KMS-11 (cell line): ENCODE measurements at regions not wholly inside any gene's neighbourhood (a gene's known extent, or its start where the extent isn't known, plus 50 kb on each side); places are given as distances from the start of the nearest gene placed in this dataset.

Source experiments
- H2AFZ ChIP-seq: fragments of 200-600 bp; sonication (generic); 2 replicates; pipeline ENCODE4 v1.6.1; 2016; ENCODE audit warnings: antibody characterized with exemption, mixed run types, low read depth
- H3K27ac ChIP-seq: fragments of 200-600 bp; sonication (generic); 2 replicates; pipeline ENCODE4 v1.6.1; 2016; ENCODE audit warnings: mild to moderate bottlenecking, mixed run types
- H3K27me3 ChIP-seq: fragments of 200-600 bp; sonication (generic); 2 replicates; pipeline ENCODE4 v1.6.1; 2017; ENCODE audit warnings: mild to moderate bottlenecking, low read depth, mixed run types, moderate library complexity; ENCODE audit not compliant: insufficient read depth
- H3K36me3 ChIP-seq: fragments of 200-600 bp; sonication (generic); 2 replicates; pipeline ENCODE4 v1.6.1; 2017; ENCODE audit warnings: mild to moderate bottlenecking, mixed run types; ENCODE audit not compliant: insufficient read depth
- H3K4me1 ChIP-seq: fragments of 200-600 bp; sonication (generic); 2 replicates; pipeline ENCODE4 v1.6.1; 2016; ENCODE audit warnings: mild to moderate bottlenecking, low read depth, mixed run types; ENCODE audit not compliant: poor library complexity, severe bottlenecking
- H3K4me2 ChIP-seq: fragments of 200-600 bp; sonication (generic); 2 replicates; pipeline ENCODE4 v1.7.0; 2016; ENCODE audit warnings: mild to moderate bottlenecking, mixed run types
- H3K4me3 ChIP-seq: fragments of 200-600 bp; sonication (generic); IDR thresholded peaks from 2 replicates; pipeline ENCODE4 v1.6.1; 2017; ENCODE audit warnings: low read depth, low read length, mixed read lengths; ENCODE audit not compliant: insufficient read depth
- H3K79me2 ChIP-seq: fragments of 200-600 bp; sonication (generic); 2 replicates; pipeline ENCODE4 v1.6.1; 2016; ENCODE audit warnings: low read depth, mixed run types; ENCODE audit not compliant: insufficient read depth
- H3K9ac ChIP-seq: fragments of 200-600 bp; sonication (generic); 2 replicates; pipeline ENCODE4 v1.6.1; 2016; ENCODE audit warnings: mild to moderate bottlenecking, mixed run types
- H4K20me1 ChIP-seq: fragments of 200-600 bp; sonication (generic); 2 replicates; pipeline ENCODE4 v1.6.1; 2016; ENCODE audit warnings: mild to moderate bottlenecking, mixed run types; ENCODE audit not compliant: insufficient read depth
- CTCF ChIP-seq: fragments of 200-600 bp; sonication (generic); conservative IDR thresholded peaks from 2 replicates; pipeline ENCODE4 v1.6.1; 2017; ENCODE audit warnings: low read depth, mild to moderate bottlenecking, antibody characterized with exemption, low read length, moderate library complexity, mixed read lengths

DNA sequence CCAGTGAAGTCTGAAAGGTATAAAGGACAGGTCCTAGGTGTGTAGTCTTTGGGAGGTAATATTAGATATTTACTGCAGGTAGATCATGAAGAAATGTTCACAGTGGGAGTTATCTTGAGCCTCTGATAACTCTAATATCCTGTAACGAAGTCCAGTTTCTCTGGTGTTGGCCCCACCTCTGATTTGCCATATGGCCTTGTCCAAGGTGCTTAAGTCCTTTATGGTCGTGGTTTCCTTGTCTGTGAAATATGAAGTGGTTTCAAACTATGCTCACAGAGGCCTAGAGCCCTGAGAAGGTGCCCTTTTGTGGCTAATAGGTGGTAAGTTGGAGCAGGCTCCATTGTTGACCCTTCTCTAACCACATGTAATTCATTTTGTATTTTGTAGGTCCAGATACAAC lies 190.7 kb downstream of the ICOS start:
- H3K4me1 ChIP-seq: no peaks in the 10 kb centered on the region
- no peak overlapping the region for H2AFZ ChIP-seq
- H4K20me1 ChIP-seq: no peaks in the 10 kb centered on the region
- H3K9ac ChIP-seq: no peak overlapping the region
- no peak overlapping the region for H3K27ac ChIP-seq
- no peak for TF ChIP-seq CTCF
- no peaks in the 10 kb centered on the region for H3K36me3 ChIP-seq
- H3K4me2 ChIP-seq: no peak overlapping the region
- no peaks in the 10 kb centered on the region for H3K27me3 ChIP-seq
- H3K79me2 ChIP-seq: no peaks in the 10 kb centered on the region
- no peak overlapping the region for H3K4me3 ChIP-seq

DNA sequence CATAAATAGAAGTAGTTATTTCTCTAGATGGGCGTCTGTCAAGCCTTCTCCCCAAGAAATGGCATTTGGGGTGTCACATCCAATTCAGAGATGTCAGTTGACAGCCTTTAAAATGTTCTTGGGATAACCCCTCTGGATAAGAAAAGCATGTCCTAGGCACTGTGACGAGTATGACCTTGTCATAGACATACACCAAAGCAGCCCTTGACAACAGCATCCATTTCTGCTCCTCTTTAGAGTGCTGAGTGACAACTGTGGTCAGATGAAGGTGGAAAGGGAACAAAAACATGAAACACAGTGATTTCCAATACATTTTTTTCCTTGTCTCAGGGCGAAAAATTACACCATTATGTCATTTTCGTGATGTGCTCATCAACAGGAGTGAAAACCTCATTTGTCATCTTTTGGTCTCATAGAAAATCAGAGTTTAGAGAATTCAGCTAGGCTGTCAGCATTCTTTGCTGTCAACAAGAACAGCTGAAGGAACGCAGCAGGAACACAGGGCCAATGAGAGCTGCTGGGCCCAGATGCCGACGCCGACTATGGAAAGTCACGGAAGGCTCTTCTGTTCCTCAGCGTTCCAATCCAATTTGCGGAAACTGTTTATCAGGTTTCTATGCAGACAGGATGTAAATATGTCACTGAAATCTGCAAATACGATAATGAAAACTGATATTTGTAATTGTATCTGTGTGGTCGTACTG lies 193.2 kb downstream of the ICOS start:
- no peak overlapping the region for H3K4me3 ChIP-seq
- H3K36me3 ChIP-seq: no peaks in the 10 kb centered on the region
- H3K4me1 ChIP-seq: no peaks in the 10 kb centered on the region
- H3K4me2 ChIP-seq: no peak overlapping the region
- H3K27ac ChIP-seq: no peak overlapping the region
- H3K9ac ChIP-seq: no peak overlapping the region
- no peak for TF ChIP-seq CTCF
- no peaks in the 10 kb centered on the region for H3K79me2 ChIP-seq
- H3K27me3 ChIP-seq: no peaks in the 10 kb centered on the region
- H2AFZ ChIP-seq: no peak overlapping the region
- no peaks in the 10 kb centered on the region for H4K20me1 ChIP-seq

GRCh38 chr2:204131621-204132020 lies 195.1 kb downstream of the ICOS start:
- H3K9ac ChIP-seq: no peak overlapping the region
- H3K4me3 ChIP-seq: no peak overlapping the region
- H3K79me2 ChIP-seq: no peaks in the 10 kb centered on the region
- H3K27me3 ChIP-seq: no peaks in the 10 kb centered on the region
- no peaks in the 10 kb centered on the region for H4K20me1 ChIP-seq
- no peak overlapping the region for H3K27ac ChIP-seq
- no peak overlapping the region for H2AFZ ChIP-seq
- no peak for TF ChIP-seq CTCF
- H3K4me1 ChIP-seq: no peaks in the 10 kb centered on the region
- H3K4me2 ChIP-seq: no peak overlapping the region
- H3K36me3 ChIP-seq: no peaks in the 10 kb centered on the region

GRCh38 chr2:204133476-204133875 lies 196.9 kb downstream of the ICOS start:
- H3K27me3 ChIP-seq: no peaks in the 10 kb centered on the region
- TF ChIP-seq CTCF: no peak
- no peak overlapping the region for H3K27ac ChIP-seq

More at GRCh38 chr2:204133476-204133875, 196.9 kb downstream of the ICOS start:
- Histone ChIP-seq H3K36me3 (no peaks in the 10 kb centered on the region), H3K79me2 (no peaks in the 10 kb centered on the region), H4K20me1 (no peaks in the 10 kb centered on the region), H2AFZ (no peak overlapping the region), H3K9ac (no peak overlapping the region), H3K4me1 (no peaks in the 10 kb centered on the region), H3K4me2 (no peak overlapping the region), H3K4me3 (no peak overlapping the region)
